ENCODE measurements at regions not wholly inside any gene's neighbourhood (a gene's known extent, or its start where the extent isn't known, plus 50 kb on each side); places are given as distances from the start of the nearest gene placed in this dataset.

DNA sequence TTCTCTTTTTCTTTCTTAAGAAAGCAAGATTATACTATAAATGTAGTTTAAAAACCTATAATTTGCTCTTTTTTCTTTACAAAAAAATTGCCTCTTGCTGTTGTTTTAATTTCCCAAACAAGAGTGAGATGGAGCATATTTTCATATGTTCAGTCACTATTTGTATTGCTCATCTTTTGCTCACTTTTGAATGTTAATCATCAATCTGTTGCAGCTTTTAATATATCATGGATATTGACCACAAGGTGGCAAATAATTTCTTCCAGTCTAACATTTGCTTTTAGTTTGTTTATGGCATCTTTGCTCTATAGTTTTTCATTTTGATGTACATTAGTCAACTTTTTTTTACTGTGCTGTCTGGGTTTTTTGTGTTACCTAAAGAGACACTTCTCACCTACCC is 112.6 kb upstream of the THRB start:
- H3K36me3 ChIP-seq (ENCODE audit: control insufficient read depth in 2 of 2, insufficient read depth in 2 of 2, low read length in 1 of 2) = no peaks in the 10 kb centered on the region
- no peak for DNase-seq (ENCODE audit: low read depth in 6 of 9, low spot score in 9 of 9)
- no peak overlapping the region for H3K27ac ChIP-seq (ENCODE audit: low read depth in 1 of 2, low read length in 1 of 2)
- no peaks in the 10 kb centered on the region for H3K9me3 ChIP-seq (ENCODE audit: control insufficient read depth in 2 of 2, insufficient read depth in 1 of 2, low read length in 1 of 2)
- no peaks in the 10 kb centered on the region for H3K27me3 ChIP-seq (ENCODE audit: control insufficient read depth in 2 of 2, insufficient read depth in 1 of 2, low read length in 1 of 2)
- H3K4me1 ChIP-seq (ENCODE audit: control insufficient read depth in 2 of 2, insufficient read depth in 2 of 2, low read length in 2 of 2) = no peaks in the 10 kb centered on the region
- no peak overlapping the region for H3K4me3 ChIP-seq (ENCODE audit: low read length in 2 of 2)

DNA sequence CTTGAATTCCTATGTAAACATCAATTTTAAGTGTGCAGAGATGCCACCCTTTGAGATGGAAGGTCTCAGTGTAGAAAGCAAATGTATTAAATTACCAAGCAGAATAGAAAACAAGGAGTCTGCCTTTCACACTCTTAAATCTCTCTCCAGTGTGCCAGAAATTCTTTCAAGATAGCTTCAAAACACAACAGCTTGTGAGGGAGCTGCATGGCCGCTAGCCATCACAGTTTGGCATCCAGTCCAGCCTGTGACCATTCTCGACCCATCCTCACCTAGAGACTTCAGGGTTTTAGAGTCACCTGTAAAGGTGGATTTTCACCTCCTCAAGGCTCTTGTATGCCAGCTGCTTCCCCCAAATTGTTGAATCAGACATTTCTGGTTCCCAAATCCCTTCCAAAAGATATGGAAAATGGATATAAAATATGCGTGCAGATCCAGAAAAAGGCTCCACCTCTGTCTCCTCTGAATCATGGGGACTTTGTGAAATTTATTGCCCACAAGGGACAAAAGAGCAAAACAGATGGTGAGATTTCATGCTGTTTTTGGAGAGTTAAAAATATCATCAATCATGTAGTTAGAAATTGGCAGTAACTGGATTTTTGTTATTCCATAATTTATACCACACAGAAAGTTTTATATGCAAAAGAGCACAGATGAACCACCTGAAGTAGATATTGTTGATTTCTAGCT is 114.2 kb upstream of the THRB start:
- Histone ChIP-seq H3K4me3 (ENCODE audit: low read length in 2 of 2) (no peak overlapping the region), H3K36me3 (ENCODE audit: control insufficient read depth in 2 of 2, insufficient read depth in 2 of 2, low read length in 1 of 2) (no peaks in the 10 kb centered on the region), H3K27me3 (ENCODE audit: control insufficient read depth in 2 of 2, insufficient read depth in 1 of 2, low read length in 1 of 2) (no peaks in the 10 kb centered on the region), H3K27ac (ENCODE audit: low read depth in 1 of 2, low read length in 1 of 2) (no peak overlapping the region), H3K9me3 (ENCODE audit: control insufficient read depth in 2 of 2, insufficient read depth in 1 of 2, low read length in 1 of 2) (no peaks in the 10 kb centered on the region), H3K4me1 (ENCODE audit: control insufficient read depth in 2 of 2, insufficient read depth in 2 of 2, low read length in 2 of 2) (no peaks in the 10 kb centered on the region)
- WGBS = 93% methylated on average over 3 of the region's 3 CpGs
- DNase-seq (ENCODE audit: low read depth in 6 of 9, low spot score in 9 of 9) = no peak

DNA sequence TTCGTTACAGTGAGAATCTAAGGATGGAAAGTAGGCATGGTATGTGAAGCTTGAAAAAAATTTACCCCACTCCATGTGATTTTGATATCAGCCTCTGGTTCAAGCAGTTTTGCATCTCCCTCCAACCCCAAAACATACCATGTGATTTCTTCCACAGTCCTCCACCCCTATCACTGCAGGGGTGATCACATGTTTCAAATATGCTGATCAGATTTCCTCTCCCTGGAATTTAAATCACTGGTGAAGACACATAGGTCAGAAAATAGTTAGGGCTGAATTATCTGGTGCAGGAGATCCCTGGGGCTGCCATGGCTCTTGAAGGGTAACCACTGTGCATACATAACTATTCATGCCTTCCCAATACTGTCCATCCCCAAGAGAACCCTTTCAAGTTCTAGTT is 119.7 kb upstream of the THRB start:
- Histone ChIP-seq H3K36me3 (ENCODE audit: control insufficient read depth in 2 of 2, insufficient read depth in 2 of 2, low read length in 1 of 2) (no peaks in the 10 kb centered on the region), H3K4me3 (ENCODE audit: low read length in 2 of 2) (no peak overlapping the region), H3K27me3 (ENCODE audit: control insufficient read depth in 2 of 2, insufficient read depth in 1 of 2, low read length in 1 of 2) (no peaks in the 10 kb centered on the region), H3K27ac (ENCODE audit: low read depth in 1 of 2, low read length in 1 of 2) (no peak overlapping the region), H3K4me1 (ENCODE audit: control insufficient read depth in 2 of 2, insufficient read depth in 2 of 2, low read length in 2 of 2) (no peaks in the 10 kb centered on the region), H3K9me3 (ENCODE audit: control insufficient read depth in 2 of 2, insufficient read depth in 1 of 2, low read length in 1 of 2) (no peaks in the 10 kb centered on the region)
- 73% methylated on average over 1 of the region's 1 CpG for WGBS
- no peak for DNase-seq (ENCODE audit: low read depth in 6 of 9, low spot score in 9 of 9)

DNA sequence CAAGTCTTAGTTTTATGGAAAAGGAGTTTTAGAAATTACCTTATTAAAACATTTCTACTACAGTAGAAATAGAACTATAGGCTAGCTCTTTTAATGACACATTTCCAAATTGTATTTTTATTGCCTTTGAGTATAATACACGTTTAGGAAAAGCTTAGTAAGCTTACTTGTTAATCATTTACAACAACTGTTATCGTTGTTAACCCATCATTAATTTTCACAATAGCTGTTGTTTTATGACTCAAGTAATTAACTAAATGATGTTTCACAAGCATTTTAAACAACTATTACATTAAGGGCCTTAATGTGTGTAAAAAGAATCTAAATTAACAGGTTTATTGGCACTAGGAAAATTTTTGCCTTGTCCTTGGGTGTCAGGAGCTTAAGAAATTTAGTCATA is 120.5 kb upstream of the THRB start:
- H3K27me3 ChIP-seq (ENCODE audit: control insufficient read depth in 2 of 2, insufficient read depth in 1 of 2, low read length in 1 of 2) = no peaks in the 10 kb centered on the region
- no peak overlapping the region for H3K27ac ChIP-seq (ENCODE audit: low read depth in 1 of 2, low read length in 1 of 2)
- no peaks in the 10 kb centered on the region for H3K36me3 ChIP-seq (ENCODE audit: control insufficient read depth in 2 of 2, insufficient read depth in 2 of 2, low read length in 1 of 2)
- 95% methylated on average over 2 of the region's 2 CpGs for WGBS
- no peak overlapping the region for H3K4me3 ChIP-seq (ENCODE audit: low read length in 2 of 2)
- no peaks in the 10 kb centered on the region for H3K4me1 ChIP-seq (ENCODE audit: control insufficient read depth in 2 of 2, insufficient read depth in 2 of 2, low read length in 2 of 2)
- DNase-seq (ENCODE audit: low read depth in 6 of 9, low spot score in 9 of 9) = no peak
- no peaks in the 10 kb centered on the region for H3K9me3 ChIP-seq (ENCODE audit: control insufficient read depth in 2 of 2, insufficient read depth in 1 of 2, low read length in 1 of 2)

DNA sequence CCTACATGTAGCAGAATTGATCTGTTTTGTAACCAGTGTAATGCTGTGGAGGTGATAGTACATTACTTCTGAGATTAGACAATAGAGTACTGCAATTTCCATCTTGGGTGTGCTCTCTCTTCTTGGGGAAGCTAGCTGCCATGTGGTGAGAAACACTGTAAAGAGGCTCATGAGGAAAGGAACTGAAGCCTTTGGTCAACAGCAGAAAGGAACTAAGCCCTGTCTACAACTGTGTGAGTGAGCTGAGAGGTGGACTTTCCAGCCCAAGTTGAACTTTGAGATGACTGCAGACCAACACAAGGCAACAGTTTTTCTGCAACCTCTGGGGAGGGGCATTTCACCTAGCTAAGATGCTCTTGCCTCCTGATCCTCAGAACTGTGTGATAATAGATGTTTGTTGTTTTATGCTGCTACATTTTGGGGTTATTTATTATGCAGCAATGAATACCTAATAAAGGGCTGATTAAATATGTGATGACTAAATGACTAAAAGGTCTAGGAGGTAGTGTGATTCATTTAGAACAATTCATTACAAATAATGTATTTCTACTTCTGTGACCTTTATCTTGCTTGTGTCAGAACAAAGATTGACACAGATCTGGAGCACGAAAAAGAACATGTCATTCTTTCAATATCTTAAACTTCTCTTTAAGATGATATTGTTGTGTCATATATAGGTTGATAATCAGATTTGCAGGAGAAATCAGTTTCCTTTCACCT is 121.6 kb upstream of the THRB start:
- 95% methylated on average over 1 of the region's 1 CpG for WGBS
- Histone ChIP-seq H3K27me3 (ENCODE audit: control insufficient read depth in 2 of 2, insufficient read depth in 1 of 2, low read length in 1 of 2) (no peaks in the 10 kb centered on the region), H3K27ac (ENCODE audit: low read depth in 1 of 2, low read length in 1 of 2) (no peak overlapping the region), H3K4me1 (ENCODE audit: control insufficient read depth in 2 of 2, insufficient read depth in 2 of 2, low read length in 2 of 2) (no peaks in the 10 kb centered on the region), H3K9me3 (ENCODE audit: control insufficient read depth in 2 of 2, insufficient read depth in 1 of 2, low read length in 1 of 2) (no peaks in the 10 kb centered on the region), H3K4me3 (ENCODE audit: low read length in 2 of 2) (no peak overlapping the region), H3K36me3 (ENCODE audit: control insufficient read depth in 2 of 2, insufficient read depth in 2 of 2, low read length in 1 of 2) (no peaks in the 10 kb centered on the region)
- no peak for DNase-seq (ENCODE audit: low read depth in 6 of 9, low spot score in 9 of 9)

DNA sequence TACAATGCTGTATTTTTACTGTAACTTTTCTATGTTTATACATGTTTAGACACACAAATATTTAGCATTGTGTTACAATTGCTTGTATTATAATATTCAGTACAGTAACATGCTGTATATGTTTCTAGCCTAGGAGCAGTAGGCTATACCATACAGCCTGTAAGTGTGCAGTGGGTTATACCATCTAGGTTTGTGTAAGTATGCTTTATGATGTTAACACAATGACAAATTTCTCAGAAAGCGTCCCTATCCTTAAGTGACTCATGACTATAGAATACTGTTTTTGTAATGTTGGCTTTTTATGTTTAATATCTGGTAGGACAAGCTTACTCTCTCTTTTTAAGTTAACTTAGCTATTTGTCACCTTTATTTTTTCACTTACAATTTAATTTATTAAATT is 127.5 kb upstream of the THRB start:
- no peak overlapping the region for H3K27ac ChIP-seq (ENCODE audit: low read depth in 1 of 2, low read length in 1 of 2)
- no peaks in the 10 kb centered on the region for H3K4me1 ChIP-seq (ENCODE audit: control insufficient read depth in 2 of 2, insufficient read depth in 2 of 2, low read length in 2 of 2)
- WGBS = 97% methylated on average over 1 of the region's 1 CpG
- H3K36me3 ChIP-seq (ENCODE audit: control insufficient read depth in 2 of 2, insufficient read depth in 2 of 2, low read length in 1 of 2) = no peaks in the 10 kb centered on the region
- no peaks in the 10 kb centered on the region for H3K27me3 ChIP-seq (ENCODE audit: control insufficient read depth in 2 of 2, insufficient read depth in 1 of 2, low read length in 1 of 2)
- no peak for DNase-seq (ENCODE audit: low read depth in 6 of 9, low spot score in 9 of 9)
- H3K4me3 ChIP-seq (ENCODE audit: low read length in 2 of 2) = no peak overlapping the region
- H3K9me3 ChIP-seq (ENCODE audit: control insufficient read depth in 2 of 2, insufficient read depth in 1 of 2, low read length in 1 of 2) = no peaks in the 10 kb centered on the region

DNA sequence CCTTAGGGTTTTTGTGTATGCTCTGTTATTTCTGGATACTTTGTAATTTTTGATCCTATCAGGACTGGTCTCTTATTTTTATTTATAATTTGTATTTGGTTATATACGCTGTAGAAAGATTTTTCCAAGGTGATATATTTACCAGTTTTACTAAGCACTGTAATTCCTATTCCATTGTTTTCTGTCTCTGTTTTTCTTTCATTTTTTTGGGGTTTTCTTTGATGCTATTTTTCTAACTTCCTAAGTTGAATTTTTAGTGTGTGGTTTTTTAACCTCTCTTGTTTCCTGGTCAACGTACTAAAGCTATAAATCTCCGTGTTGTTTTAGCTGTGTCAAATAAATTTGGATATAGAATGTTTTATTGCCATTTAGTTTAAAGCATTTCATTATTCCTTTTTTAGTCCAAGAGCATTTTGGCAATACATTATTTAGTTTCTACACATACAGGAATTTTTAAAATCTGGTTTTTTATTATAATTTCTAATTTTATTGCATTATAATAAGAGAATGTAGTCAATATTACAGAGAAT is 128.1 kb upstream of the THRB start:
- DNase-seq (ENCODE audit: low read depth in 6 of 9, low spot score in 9 of 9) = no peak
- Histone ChIP-seq H3K27ac (ENCODE audit: low read depth in 1 of 2, low read length in 1 of 2) (no peak overlapping the region), H3K27me3 (ENCODE audit: control insufficient read depth in 2 of 2, insufficient read depth in 1 of 2, low read length in 1 of 2) (no peaks in the 10 kb centered on the region), H3K36me3 (ENCODE audit: control insufficient read depth in 2 of 2, insufficient read depth in 2 of 2, low read length in 1 of 2) (no peaks in the 10 kb centered on the region), H3K9me3 (ENCODE audit: control insufficient read depth in 2 of 2, insufficient read depth in 1 of 2, low read length in 1 of 2) (no peaks in the 10 kb centered on the region), H3K4me3 (ENCODE audit: low read length in 2 of 2) (no peak overlapping the region), H3K4me1 (ENCODE audit: control insufficient read depth in 2 of 2, insufficient read depth in 2 of 2, low read length in 2 of 2) (no peaks in the 10 kb centered on the region)
- WGBS = 26% methylated on average over 3 of the region's 3 CpGs

DNA sequence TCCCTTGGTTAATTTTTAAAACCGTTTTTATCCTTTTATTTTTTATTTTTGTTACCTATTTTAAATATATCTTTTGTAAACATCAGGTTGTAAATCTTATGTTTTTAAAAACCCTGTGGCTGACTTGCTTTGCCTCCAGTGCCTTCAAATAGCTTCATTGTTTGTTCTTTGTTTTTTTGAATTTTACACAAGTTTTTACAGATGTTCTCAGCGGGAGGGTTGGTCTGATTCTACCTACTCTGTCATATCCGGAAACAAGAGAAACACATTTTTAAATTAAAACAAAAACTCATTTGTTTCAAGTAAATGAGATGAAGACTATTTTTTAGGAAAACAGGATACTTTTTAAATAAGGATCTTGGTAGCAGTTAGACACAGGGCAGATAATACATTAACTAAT is 129.0 kb upstream of the THRB start:
- H3K9me3 ChIP-seq (ENCODE audit: control insufficient read depth in 2 of 2, insufficient read depth in 1 of 2, low read length in 1 of 2) = no peaks in the 10 kb centered on the region
- no peaks in the 10 kb centered on the region for H3K36me3 ChIP-seq (ENCODE audit: control insufficient read depth in 2 of 2, insufficient read depth in 2 of 2, low read length in 1 of 2)
- H3K4me3 ChIP-seq (ENCODE audit: low read length in 2 of 2) = no peak overlapping the region
- no peak for DNase-seq (ENCODE audit: low read depth in 6 of 9, low spot score in 9 of 9)
- no peaks in the 10 kb centered on the region for H3K4me1 ChIP-seq (ENCODE audit: control insufficient read depth in 2 of 2, insufficient read depth in 2 of 2, low read length in 2 of 2)
- no peaks in the 10 kb centered on the region for H3K27me3 ChIP-seq (ENCODE audit: control insufficient read depth in 2 of 2, insufficient read depth in 1 of 2, low read length in 1 of 2)
- H3K27ac ChIP-seq (ENCODE audit: low read depth in 1 of 2, low read length in 1 of 2) = no peak overlapping the region
- 63% methylated on average over 3 of the region's 3 CpGs for WGBS

DNA sequence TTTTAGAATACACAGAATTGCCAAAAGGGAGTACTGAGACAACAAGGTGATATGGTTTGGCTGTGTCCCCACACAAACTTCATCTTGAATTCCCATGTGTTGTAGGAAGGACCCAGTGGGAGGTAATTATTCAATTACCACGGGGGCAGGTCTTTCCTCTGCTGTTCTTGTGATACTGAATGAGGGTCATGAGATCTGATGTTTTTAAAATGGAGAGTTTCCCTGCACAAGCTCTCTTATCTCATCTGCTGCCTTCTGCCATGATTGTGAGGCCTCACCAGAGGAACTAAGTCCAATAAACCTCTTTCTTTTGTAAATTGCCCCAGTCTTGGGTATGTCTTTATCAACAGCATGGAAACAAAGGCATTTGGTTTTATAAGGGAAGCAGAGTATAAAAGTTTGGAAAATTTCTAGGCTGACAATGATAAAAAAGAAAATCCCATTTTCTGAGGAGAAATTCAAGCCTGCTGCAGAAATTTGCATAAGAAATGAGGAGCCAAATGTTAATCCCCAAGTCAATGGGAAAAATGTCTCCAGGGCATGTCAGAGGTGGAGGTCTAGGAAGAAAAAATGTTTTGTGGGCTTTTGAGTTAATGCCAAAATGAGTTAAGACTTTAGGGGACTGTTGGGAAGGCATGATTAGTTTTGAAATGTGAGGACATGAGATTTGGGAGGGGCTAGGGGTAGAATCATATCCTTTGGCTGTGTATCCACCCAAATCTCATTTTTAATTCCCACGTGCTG is 130.5 kb upstream of the THRB start:
- Histone ChIP-seq H3K4me1 (ENCODE audit: control insufficient read depth in 2 of 2, insufficient read depth in 2 of 2, low read length in 2 of 2) (no peaks in the 10 kb centered on the region), H3K4me3 (ENCODE audit: low read length in 2 of 2) (no peak overlapping the region), H3K27me3 (ENCODE audit: control insufficient read depth in 2 of 2, insufficient read depth in 1 of 2, low read length in 1 of 2) (no peaks in the 10 kb centered on the region), H3K27ac (ENCODE audit: low read depth in 1 of 2, low read length in 1 of 2) (no peak overlapping the region), H3K9me3 (ENCODE audit: control insufficient read depth in 2 of 2, insufficient read depth in 1 of 2, low read length in 1 of 2) (no peaks in the 10 kb centered on the region), H3K36me3 (ENCODE audit: control insufficient read depth in 2 of 2, insufficient read depth in 2 of 2, low read length in 1 of 2) (no peaks in the 10 kb centered on the region)
- no peak for DNase-seq (ENCODE audit: low read depth in 6 of 9, low spot score in 9 of 9)
- 79% methylated on average over 2 of the region's 2 CpGs for WGBS

All from thymus (tissue), 11 donors.